ENCODE measurements at regions not wholly inside any gene's neighbourhood (a gene's known extent, or its start where the extent isn't known, plus 50 kb on each side); places are given as distances from the start of the nearest gene placed in this dataset.
"Not testable (repeated sequence)": the region's sequence is repeated elsewhere in the genome, so short reads cannot be mapped to it uniquely, and the experiment has no call there.

DNA sequence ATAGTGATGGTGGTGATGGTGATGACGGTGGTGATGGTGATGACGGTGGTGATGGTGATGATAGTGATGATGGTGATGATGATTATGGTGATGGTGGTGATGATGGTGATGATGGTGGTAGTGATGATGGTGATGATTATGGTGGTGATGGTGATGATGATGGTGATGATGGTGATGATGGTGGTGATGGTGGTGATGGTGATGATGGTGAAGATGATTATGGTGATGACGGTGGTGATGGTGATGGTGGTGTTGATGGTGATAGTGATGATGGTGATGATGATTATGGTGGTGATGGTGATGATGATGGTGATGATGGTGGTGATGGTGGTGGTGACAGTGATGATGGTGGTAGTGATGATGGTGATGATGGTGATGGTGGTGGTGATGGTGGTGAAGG lies 149.2 kb upstream of the IRX1 start:
- no peak for DNase-seq (ENCODE audit: low spot score, unreplicated experiment)
- H3K4me3 Mint-ChIP-seq (ENCODE audit: low read depth), result no peak overlapping the region
- H3K36me3 Mint-ChIP-seq (ENCODE audit: insufficient read depth), result no peaks in the 10 kb centered on the region
- no peaks in the 10 kb centered on the region for H3K9me3 Mint-ChIP-seq (ENCODE audit: low read depth)
- TF ChIP-seq, protein P1, sequence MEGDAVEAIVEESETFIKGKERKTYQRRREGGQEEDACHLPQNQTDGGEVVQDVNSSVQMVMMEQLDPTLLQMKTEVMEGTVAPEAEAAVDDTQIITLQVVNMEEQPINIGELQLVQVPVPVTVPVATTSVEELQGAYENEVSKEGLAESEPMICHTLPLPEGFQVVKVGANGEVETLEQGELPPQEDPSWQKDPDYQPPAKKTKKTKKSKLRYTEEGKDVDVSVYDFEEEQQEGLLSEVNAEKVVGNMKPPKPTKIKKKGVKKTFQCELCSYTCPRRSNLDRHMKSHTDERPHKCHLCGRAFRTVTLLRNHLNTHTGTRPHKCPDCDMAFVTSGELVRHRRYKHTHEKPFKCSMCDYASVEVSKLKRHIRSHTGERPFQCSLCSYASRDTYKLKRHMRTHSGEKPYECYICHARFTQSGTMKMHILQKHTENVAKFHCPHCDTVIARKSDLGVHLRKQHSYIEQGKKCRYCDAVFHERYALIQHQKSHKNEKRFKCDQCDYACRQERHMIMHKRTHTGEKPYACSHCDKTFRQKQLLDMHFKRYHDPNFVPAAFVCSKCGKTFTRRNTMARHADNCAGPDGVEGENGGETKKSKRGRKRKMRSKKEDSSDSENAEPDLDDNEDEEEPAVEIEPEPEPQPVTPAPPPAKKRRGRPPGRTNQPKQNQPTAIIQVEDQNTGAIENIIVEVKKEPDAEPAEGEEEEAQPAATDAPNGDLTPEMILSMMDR (IDR thresholded peaks at IDR 0.05; ENCODE audit: unreplicated experiment), result no peak
- no peaks in the 10 kb centered on the region for H3K4me1 Mint-ChIP-seq (ENCODE audit: low read depth)
- peaks cover 3% of the 10 kb centered on the region for H3K27me3 Mint-ChIP-seq
- H3K27ac Mint-ChIP-seq, result no peak overlapping the region

DNA sequence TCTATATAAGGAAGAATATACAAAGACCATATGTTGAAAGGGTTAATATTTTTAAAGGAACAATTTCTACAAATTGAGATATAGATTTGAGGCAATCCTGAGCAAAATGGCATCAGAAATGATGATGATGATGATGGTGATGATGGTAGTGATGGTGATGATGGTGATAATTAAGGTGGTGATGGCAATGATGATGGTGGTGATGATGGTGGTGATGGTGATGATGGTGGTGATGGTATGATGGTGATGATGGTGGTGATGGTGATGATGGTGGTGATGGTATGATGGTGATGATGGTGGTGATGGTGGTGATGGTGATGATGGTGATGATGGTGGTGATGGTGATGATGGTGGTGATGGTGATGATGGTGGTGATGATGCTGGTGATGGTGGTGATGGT lies 150.1 kb upstream of the IRX1 start:
- H3K36me3 Mint-ChIP-seq (ENCODE audit: insufficient read depth); H3K27ac Mint-ChIP-seq; H3K27me3 Mint-ChIP-seq; H3K9me3 Mint-ChIP-seq (ENCODE audit: low read depth); H3K4me3 Mint-ChIP-seq (ENCODE audit: low read depth); H3K4me1 Mint-ChIP-seq (ENCODE audit: low read depth); DNase-seq (ENCODE audit: low spot score, unreplicated experiment): not testable (repeated sequence)

DNA sequence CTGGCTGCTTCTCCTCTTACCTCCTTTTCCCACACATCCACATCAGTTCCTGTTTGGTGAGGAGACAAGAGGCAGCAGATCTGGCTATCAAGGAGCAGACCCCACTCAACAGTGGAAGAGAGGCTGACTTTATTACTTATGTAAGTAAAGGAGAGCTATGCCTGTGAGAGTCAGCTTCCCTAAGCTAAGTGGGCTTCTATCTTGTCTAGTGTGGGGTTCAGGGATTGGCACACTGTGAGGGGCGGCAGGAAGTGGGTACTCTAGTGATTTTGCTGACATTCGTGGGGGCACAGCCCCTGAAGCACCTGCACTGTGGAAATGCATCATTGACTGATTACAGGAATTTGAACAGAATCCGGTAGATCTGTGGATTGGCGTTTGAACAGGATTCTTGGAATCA lies 163.5 kb upstream of the IRX1 start:
- no peaks in the 10 kb centered on the region for H3K36me3 Mint-ChIP-seq (ENCODE audit: insufficient read depth)
- H3K4me1 Mint-ChIP-seq (ENCODE audit: low read depth), result peaks cover 2% of the 10 kb centered on the region
- TF ChIP-seq, protein P1 (IDR thresholded peaks at IDR 0.05; ENCODE audit: unreplicated experiment), result no peak
- no peaks in the 10 kb centered on the region for H3K9me3 Mint-ChIP-seq (ENCODE audit: low read depth)
- H3K27me3 Mint-ChIP-seq, result peaks cover 45% of the 10 kb centered on the region
- DNase-seq (ENCODE audit: low spot score, unreplicated experiment), result no peak
- H3K4me3 Mint-ChIP-seq (ENCODE audit: low read depth), result no peak overlapping the region
- no peak overlapping the region for H3K27ac Mint-ChIP-seq

DNA sequence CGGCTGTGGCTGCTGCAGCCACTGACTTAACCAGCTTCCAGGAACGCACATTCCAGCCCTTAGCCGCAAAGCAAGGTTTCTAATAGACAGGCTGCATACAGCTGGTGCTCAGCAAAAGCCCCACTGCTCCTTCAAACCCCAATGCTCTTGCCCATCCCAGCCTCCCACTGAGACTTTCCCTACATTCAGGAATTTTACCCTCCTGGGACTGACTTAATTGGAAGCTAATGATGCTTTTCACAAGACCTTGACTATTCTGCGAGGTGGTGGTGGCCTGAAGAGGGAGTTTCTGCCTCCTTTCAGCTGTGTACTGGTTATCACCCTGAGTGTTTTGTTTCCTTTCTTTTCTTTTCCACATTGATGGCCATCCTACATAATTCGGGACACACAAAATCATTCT lies 164.9 kb upstream of the IRX1 start:
- no peak for DNase-seq (ENCODE audit: low spot score, unreplicated experiment)
- Mint-ChIP-seq H3K36me3 (ENCODE audit: insufficient read depth) (no peaks in the 10 kb centered on the region), H3K4me3 (ENCODE audit: low read depth) (no peak overlapping the region)

DNA sequence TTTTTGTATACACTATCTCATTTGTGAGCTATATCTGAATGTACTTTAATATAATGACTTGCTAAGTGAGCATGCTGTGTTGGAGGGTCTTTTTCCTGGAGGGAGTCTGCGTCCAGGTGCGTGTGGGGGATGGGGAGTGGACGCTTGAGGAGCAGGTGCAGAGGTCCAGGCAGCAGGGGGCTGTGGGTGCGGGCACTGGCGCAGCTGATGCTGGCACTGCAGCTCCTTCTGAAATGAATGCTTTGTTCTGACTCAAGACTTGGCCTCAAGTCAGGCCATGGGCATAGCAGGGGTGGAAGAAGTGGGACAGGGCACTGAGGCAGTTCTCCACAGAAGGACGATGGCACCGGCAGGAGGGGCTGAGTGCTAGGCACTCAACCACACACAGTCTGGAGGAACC lies 165.7 kb upstream of the IRX1 start:
- no peak overlapping the region for H3K4me3 Mint-ChIP-seq (ENCODE audit: low read depth)
- no peaks in the 10 kb centered on the region for H3K36me3 Mint-ChIP-seq (ENCODE audit: insufficient read depth)
- TF ChIP-seq, protein P1 (IDR thresholded peaks at IDR 0.05; ENCODE audit: unreplicated experiment), result no peak
- no peak overlapping the region for H3K27ac Mint-ChIP-seq
- H3K27me3 Mint-ChIP-seq, result peaks cover 48% of the 10 kb centered on the region
- DNase-seq (ENCODE audit: low spot score, unreplicated experiment), result no peak
- H3K4me1 Mint-ChIP-seq (ENCODE audit: low read depth), result peaks cover 2% of the 10 kb centered on the region
- no peaks in the 10 kb centered on the region for H3K9me3 Mint-ChIP-seq (ENCODE audit: low read depth)

More for the DNA sequence above, 164.9 kb upstream of the IRX1 start:
- peaks cover 2% of the 10 kb centered on the region for H3K4me1 Mint-ChIP-seq (ENCODE audit: low read depth)
- TF ChIP-seq, protein P1 (IDR thresholded peaks at IDR 0.05; ENCODE audit: unreplicated experiment), result no peak
- H3K27me3 Mint-ChIP-seq, result peaks cover 48% of the 10 kb centered on the region
- no peaks in the 10 kb centered on the region for H3K9me3 Mint-ChIP-seq (ENCODE audit: low read depth)
- H3K27ac Mint-ChIP-seq, result no peak overlapping the region

DNA sequence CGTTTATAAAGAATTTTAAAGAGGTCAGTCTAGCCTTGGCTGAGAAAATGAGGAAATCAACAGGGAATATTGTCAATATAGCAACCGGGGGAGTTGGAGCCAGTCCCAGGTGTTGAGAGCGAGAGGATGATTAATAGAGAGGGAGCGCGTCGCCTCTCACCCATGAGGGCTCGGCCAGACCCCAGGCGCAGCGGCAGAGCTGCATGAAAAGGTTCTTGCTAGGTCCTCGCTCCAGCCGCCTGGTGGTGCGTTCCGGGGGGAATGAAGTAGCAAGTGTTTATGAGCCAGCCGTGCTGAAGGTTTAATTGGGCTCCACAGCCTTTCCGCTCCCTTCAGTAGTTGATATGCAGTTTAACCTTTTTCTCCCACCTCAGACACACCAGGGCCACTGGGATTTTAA lies 167.3 kb upstream of the IRX1 start:
- DNase-seq (ENCODE audit: low spot score, unreplicated experiment), result no peak
- H3K27me3 Mint-ChIP-seq, result peaks cover 37% of the 10 kb centered on the region
- no peaks in the 10 kb centered on the region for H3K36me3 Mint-ChIP-seq (ENCODE audit: insufficient read depth)
- peaks cover 2% of the 10 kb centered on the region for H3K4me1 Mint-ChIP-seq (ENCODE audit: low read depth)
- H3K9me3 Mint-ChIP-seq (ENCODE audit: low read depth), result peaks cover 4% of the 10 kb centered on the region
- TF ChIP-seq, protein P1 (IDR thresholded peaks at IDR 0.05; ENCODE audit: unreplicated experiment), result no peak
- H3K4me3 Mint-ChIP-seq (ENCODE audit: low read depth), result no peak overlapping the region
- H3K27ac Mint-ChIP-seq, result no peak overlapping the region
